SU-DHL-6 (cell line): ENCODE measurements at regions not wholly inside any gene's neighbourhood (a gene's known extent, or its start where the extent isn't known, plus 50 kb on each side); places are given as distances from the start of the nearest gene placed in this dataset.

Experiments
- H2AFZ ChIP-seq: fragments of 200-600 bp; sonication (generic); 2 replicates; pipeline ENCODE4 v1.6.1; 2014; ENCODE audit warnings: low read depth, mild to moderate bottlenecking, moderate library complexity, mixed read lengths, antibody characterized with exemption, low read length; ENCODE audit not compliant: severe bottlenecking
- H3F3A ChIP-seq: fragments of 200-600 bp; shearing (Covaris generic); 2 replicates; pipeline ENCODE4 v1.6.0; 2016; ENCODE audit warnings: antibody characterized with exemption, mild to moderate bottlenecking; ENCODE audit not compliant: insufficient read depth
- H3K27ac ChIP-seq: fragments of 200-600 bp; sonication (generic); 2 replicates; pipeline ENCODE4 v1.5.1; 2016; ENCODE audit warnings: low read depth, mild to moderate bottlenecking, low read length, moderate library complexity, mixed read lengths
- H3K27me3 ChIP-seq: fragments of 200-600 bp; sonication (generic), shearing (Covaris generic); 2 replicates; pipeline ENCODE4 v1.6.0; 2014; ENCODE audit warnings: mild to moderate bottlenecking, low read length
- H3K36me3 ChIP-seq: fragments of 200-600 bp; sonication (generic); 2 replicates; pipeline ENCODE4 v1.6.1; 2014; ENCODE audit warnings: mild to moderate bottlenecking, low read length, mixed read lengths
- H3K4me2 ChIP-seq: fragments of 300-600, 200-600 bp; shearing (Covaris generic), sonication (generic); 2 replicates; pipeline ENCODE4 v1.6.0; 2014; ENCODE audit warnings: low read length, low read depth, mild to moderate bottlenecking; ENCODE audit not compliant: poor library complexity, severe bottlenecking
- H3K4me3 ChIP-seq: fragments of 200-600 bp; sonication (generic); 2 replicates; pipeline ENCODE4 v1.5.1; 2014; ENCODE audit warnings: antibody characterized with exemption, low read length, mild to moderate bottlenecking, mixed read lengths; ENCODE audit not compliant: insufficient read depth, poor library complexity, severe bottlenecking
- H3K79me2 ChIP-seq: fragments of 200-600 bp; sonication (generic); 2 replicates; pipeline ENCODE4 v1.6.1; 2014; ENCODE audit warnings: mild to moderate bottlenecking, low read length, moderate library complexity; ENCODE audit not compliant: insufficient read depth
- H3K9ac ChIP-seq: fragments of 200-600 bp; sonication (generic); 2 replicates; pipeline ENCODE4 v1.7.0; 2014; ENCODE audit warnings: mild to moderate bottlenecking, low read length
- H3K9me2 ChIP-seq: fragments of 200-600 bp; sonication (generic); replicated peaks from 2 replicates; pipeline ENCODE4 v1.6.1; 2014; ENCODE audit warnings: low read length; ENCODE audit not compliant: insufficient read depth
- H3K9me3 ChIP-seq: fragments of 200-600 bp; sonication (generic); 2 replicates; pipeline ENCODE4 v1.6.1; 2014; ENCODE audit warnings: low read length, mixed read lengths; ENCODE audit not compliant: insufficient read depth
- H4K20me1 ChIP-seq: fragments of 200-600 bp; sonication (generic); 2 replicates; pipeline ENCODE4 v1.6.1; 2014; ENCODE audit warnings: low read depth, mild to moderate bottlenecking, antibody characterized with exemption, low read length, moderate library complexity, mixed read lengths
- CTCF ChIP-seq: fragments of 200-600 bp; sonication (generic); IDR thresholded peaks from one replicate; pipeline ENCODE4 v1.5.1; 2017; ENCODE audit warnings: antibody characterized with exemption, mild to moderate bottlenecking, low read length, moderate library complexity; ENCODE audit not compliant: insufficient read depth, poor library complexity, severe bottlenecking
- EZH2phosphoT487 ChIP-seq: fragments of 200-600 bp; sonication (generic), shearing (Covaris generic); conservative IDR thresholded peaks from 2 replicates; pipeline ENCODE4 v1.6.1; 2018; ENCODE audit warnings: mild to moderate bottlenecking, antibody characterized with exemption, low read length, moderate library complexity, mixed read lengths

GRCh38 chr11:19291064-19291463, 50.3 kb upstream of the E2F8 start:
- no peaks in the 10 kb centered on the region for H4K20me1 ChIP-seq
- no peak overlapping the region for H2AFZ ChIP-seq
- H3K27me3 ChIP-seq = no peaks in the 10 kb centered on the region
- H3F3A ChIP-seq = no peaks in the 10 kb centered on the region
- H3K36me3 ChIP-seq = no peaks in the 10 kb centered on the region
- H3K4me2 ChIP-seq = no peak overlapping the region
- no peaks in the 10 kb centered on the region for H3K9me2 ChIP-seq
- no peak overlapping the region for H3K9ac ChIP-seq
- no peak overlapping the region for H3K4me3 ChIP-seq
- no peaks in the 10 kb centered on the region for H3K9me3 ChIP-seq
- TF ChIP-seq EZH2phosphoT487 = no peak
- no peak for TF ChIP-seq CTCF
- H3K79me2 ChIP-seq = no peaks in the 10 kb centered on the region
- no peak overlapping the region for H3K27ac ChIP-seq
